ENCODE measurements at regions not wholly inside any gene's neighbourhood (a gene's known extent, or its start where the extent isn't known, plus 50 kb on each side); places are given as distances from the start of the nearest gene placed in this dataset.

DNA sequence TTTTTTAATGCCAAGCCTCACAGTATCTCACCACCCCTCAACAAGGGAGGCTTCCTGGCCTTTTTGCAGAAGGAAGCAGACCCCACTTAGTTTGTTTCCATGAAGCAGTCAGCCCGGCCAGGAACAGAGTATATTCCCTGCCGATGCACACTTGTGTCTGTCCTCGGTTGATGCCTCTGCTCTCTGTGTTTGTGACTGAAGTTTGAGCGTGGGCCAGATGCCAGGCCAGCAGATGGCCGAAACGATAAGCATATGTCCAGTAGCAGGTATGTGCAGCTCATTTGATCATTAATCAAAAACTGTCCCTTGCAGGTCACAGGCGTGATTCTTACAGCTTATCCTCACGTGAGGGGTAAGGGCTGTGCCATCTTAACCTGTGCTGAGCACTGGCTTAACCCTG lies 144.0 kb downstream of the IRS2 start:
- DNase-seq, result no peak

GRCh38 chr13:109636736-109637135 lies 149.6 kb downstream of the IRS2 start:
- no peak for DNase-seq

GRCh38 chr13:109631069-109631468 lies 155.3 kb downstream of the IRS2 start:
- no peak for DNase-seq

DNA sequence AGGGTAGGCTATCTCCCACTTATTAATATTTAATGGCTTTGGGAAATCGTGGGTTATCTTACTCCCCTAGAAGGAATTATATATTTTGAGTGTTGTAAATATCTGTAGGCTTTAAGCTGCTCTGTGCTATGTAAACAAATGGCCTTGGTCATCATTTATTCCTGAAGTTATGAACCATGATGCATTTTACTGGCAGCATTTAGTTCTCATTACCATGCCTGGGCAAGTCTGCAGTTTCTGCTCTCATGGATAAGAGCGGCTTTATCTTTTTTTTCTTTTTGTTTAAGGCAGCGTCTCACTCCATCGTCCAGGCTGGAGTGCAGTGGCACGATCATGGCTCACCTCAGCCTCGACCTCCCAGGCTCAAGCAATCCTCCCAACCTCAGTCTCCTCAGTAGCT lies 156.1 kb downstream of the IRS2 start:
- DNase-seq, result no peak

DNA sequence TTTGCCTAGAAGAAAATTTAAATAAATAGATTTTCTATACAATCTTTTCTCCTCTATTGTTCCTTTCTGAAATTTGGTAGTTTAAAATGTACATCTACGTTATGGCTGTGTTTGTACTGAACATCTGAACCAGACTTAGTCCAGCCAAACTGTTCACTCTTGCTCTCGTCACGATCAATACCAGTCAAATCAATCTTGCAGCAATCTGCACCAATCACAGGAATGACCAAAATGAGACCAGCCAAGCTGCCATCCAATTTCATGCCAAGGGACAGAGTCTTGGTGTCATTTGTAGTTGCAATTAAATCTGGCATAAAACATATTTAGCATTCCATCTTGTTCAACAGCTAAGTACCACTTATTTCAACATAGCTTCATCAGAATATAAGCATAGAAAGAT lies 156.6 kb downstream of the IRS2 start:
- DNase-seq, result no peak

DNA sequence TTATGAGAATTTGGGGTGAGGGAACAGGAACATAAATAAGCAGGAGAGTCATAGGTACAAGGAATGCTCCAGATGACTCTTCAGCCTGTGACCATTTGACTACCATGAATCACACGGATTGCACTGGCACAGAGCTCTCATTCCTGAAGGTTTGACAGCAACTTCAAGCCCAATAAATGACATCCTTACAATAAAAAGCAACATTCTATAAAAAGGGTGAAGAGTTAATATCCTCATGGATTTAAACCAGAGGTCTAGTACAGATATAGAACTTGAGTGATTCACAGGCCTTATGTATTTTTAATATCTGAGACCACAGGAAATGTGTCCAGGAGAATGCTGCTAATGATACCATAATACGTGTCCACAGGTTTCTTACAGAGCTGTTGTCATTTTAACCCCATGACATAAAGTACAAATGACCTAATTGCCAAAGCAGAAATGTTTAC lies 158.1 kb downstream of the IRS2 start:
- DNase-seq, result no peak

GRCh38 chr13:109627649-109628048 lies 158.7 kb downstream of the IRS2 start:
- no peak for DNase-seq

GRCh38 chr13:109626386-109627171 lies 159.8 kb downstream of the IRS2 start:
- no peak for DNase-seq

GRCh38 chr13:109625156-109625555 lies 161.2 kb downstream of the IRS2 start:
- DNase-seq, result no peak

DNA sequence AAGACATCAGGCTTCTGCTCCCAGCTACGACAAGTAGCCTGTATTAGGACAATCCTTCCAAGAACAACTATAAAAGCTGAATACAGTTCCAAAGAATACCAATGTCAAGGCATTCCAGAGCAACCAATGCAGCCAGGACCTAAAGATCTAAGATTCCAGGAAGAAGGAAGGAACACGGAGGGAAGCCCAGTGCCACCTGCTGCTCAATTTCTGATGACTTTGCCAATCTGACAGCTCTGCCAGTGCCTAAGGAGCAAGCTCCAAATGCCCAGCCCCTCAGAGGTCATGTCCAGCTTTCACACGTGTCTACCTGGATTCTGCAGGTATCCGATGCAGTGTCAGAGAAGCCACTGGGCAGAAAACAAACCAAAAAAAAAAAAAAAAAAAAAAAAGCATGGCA lies 164.4 kb downstream of the IRS2 start:
- DNase-seq, result no peak

DNA sequence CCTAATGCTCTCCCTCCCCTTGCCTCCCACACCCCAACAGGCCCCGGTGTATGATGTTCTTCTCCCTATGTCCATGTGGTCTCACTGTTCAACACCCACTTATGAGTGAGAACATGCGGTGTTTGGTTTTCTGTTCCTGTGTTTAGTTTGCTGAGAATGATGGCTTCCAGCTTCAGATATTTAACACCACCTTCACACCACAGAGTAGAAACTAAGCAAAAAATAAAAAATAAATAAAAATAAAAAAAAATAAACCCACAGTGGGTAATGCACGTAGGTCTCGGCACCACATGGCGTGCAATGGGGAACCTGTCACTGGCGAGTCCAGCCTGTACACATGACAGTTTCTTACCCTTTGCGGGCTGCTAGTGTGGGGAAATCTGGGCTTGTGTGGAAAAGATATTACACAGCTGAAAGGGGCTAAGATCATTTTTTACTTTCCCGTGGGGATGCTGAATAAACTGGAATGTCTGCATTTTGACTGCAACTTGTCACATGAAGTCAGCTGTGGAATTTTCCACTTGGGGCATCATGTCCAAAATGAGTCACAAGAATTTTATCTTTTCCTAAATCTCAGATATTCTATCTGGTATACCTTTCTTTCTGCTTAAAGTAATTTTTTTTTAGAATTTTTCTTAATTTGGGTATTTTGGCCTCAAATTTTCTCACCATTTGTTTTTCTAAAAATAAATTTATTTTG lies 170.5 kb downstream of the IRS2 start:
- no peak for DNase-seq

- DNase-seq, result no peak
Measured at GRCh38 chr13:109611912-109612691, 174.3 kb downstream of the IRS2 start.

DNA sequence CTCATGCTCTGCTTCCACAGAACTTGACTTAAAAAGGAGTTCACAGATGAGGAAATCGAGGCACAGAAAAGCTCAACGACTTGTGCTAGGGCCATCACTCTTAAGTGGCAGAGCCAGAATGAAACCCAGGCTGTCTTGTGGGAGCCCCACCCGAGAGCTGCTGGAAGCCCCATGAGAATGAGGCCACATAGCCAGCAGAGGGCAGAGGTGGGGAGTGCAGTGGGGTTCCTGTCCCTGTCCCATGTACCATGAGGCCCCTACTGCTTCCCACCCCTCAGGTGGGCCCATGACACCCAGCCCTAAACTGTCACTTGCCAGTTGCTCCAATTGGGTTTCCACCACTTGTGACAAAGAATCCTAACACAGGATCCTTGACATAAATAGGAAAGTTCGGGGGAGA lies 175.9 kb downstream of the IRS2 start:
- DNase-seq, result no peak

DNA sequence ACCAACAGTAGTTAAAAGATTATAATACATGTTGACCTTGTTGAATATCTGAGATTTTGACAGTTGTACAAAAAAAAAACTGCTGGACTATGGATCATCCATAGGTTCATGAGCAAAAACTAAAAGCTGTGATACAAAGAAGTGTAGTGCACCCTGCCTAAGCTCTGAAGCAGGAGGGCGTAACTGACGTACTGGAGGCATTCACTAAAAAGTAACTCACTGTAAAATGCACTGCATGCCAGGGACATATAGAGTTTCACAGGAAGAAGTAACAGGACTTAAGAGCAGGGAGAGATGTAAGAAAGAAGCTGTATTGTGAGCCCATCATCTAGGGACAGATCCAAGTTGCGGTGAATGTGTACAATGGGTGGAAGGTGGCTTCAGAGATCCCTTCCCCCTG lies 177.9 kb downstream of the IRS2 start:
- no peak for DNase-seq

- no peak for DNase-seq
Measured at GRCh38 chr13:109608059-109608458, 178.3 kb downstream of the IRS2 start.

GRCh38 chr13:109606520-109606919 lies 179.9 kb downstream of the IRS2 start:
- DNase-seq, result no peak

DNA sequence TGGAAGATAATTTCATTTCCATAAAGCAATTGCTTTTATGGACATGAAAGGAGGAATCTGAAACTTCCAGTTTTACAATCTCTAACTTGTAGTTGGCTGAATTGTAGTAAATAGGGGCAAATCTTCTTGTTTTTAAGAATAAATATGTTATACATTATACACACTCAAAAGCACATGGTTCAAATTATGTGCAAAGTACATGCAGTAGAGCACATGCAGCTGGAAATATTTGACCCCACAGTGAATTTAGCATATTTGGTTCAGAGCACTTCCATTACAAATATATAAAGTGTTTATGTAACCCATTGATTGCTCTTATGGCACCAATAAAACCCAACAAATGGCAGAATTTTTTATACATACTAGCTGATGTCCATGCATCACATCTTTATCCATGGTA lies 180.5 kb downstream of the IRS2 start:
- no peak for DNase-seq

DNA sequence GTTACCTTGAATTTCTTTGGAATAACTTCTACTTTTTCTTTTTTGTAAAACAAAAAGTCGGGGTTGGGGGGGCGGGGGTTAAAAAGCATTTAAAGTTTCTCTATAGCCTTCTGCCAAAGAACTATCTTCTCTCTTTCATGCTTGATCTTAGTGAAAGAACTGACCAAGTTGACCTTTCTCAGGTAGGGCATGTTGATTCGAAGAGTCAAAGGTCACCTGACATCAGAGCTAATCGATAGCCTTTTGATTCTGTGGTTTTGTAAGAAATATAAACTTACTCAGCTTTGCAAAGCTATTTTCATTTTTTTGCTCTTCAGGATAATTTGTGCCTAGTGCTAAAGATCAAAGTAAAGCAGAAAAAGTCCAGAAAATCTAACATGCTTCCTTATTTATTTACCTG lies 181.5 kb downstream of the IRS2 start:
- no peak for DNase-seq

DNA sequence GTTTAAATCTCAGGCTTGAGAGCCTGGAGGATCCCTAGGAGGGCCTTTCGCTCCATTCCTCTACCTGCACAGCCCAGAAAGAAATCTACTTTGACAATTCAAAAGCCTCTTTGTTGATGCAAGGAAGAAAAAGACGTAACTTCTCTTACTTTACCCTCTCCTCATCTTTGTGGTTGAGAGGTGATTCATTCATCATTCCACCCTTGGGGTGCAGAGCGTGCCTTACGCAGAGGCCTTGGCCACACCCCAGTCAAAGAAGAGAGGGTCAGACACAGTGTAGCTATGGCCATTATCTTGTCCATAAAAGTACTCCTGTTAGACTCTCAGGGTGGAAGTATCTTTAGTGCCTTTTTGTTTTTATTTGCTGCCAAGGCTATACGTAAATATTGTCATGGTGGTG lies 184.0 kb downstream of the IRS2 start:
- no peak for DNase-seq

DNA sequence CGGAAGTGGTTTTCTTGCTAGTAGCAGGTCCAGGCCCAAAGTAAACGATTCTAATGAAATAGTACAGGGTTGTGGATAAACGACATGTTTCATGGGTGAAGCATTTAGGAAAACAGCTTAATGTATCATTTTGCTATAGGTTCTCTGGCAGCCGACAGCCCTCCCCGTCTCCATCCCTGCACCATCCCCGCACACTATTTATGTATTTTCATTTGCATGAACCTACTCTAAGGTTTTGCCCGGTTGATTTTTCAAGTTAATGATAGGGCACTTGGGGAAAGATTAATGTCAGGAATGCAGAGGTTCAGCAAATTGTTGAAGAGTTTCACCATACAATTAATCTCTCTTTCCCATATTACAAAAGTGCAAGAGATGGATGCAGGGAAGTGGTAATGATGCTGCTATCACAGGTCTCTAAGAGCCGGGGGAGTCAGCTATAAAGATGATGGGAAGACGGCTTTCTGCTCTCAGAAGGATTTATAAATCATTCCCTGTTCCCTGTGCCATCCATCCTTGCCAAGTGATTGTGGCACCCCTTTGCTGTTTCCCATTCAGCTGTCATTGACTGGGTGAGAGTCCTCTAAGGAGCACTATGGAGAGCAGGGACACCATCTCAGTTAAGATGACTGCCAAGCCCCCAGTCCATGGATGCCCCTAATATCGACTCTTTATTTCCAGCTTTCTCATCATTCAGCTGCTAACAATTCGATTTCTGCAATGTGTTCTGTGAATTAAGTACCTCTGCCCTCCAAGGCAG lies 186.3 kb downstream of the IRS2 start:
- DNase-seq, result no peak

GRCh38 chr13:109595471-109595870 lies 190.9 kb downstream of the IRS2 start:
- no peak for DNase-seq

GRCh38 chr13:109593230-109593629 lies 193.2 kb downstream of the IRS2 start:
- DNase-seq, result no peak

DNA sequence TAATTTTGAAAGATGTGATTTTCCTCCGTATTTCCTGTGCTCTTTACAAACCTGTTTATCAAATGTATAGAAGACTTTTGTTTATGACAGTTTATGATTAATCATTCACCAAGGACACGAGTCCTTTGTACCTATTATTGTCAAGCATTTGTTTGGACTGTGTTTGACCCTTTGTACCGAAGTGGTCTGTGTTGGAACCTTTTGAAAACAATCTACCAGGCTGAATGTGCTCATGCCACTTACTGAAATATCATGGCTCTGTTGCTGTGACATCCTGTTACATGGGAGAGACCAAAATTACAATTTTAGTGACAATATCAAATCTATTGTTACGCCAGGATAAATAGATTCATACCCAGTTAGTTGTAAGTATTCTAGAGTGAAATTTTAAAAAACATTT lies 193.6 kb downstream of the IRS2 start:
- no peak for DNase-seq

All from SIG-M5 (cell line).